IMR-90 (cell line): ENCODE measurements at regions not wholly inside any gene's neighbourhood (a gene's known extent, or its start where the extent isn't known, plus 50 kb on each side); places are given as distances from the start of the nearest gene placed in this dataset.

ENCODE experiments used
- CTCF ChIP-seq: conservative IDR thresholded peaks from 2 replicates; pipeline ENCODE4 v1.5.1; 2012; ENCODE audit warnings: mild to moderate bottlenecking, low read depth, low read length, improper control_type of control experiment
- ELK1 ChIP-seq: fragments of 150-350 bp; IDR thresholded peaks from 2 replicates; pipeline ENCODE4 v1.6.1; 2016; ENCODE audit warnings: low read depth, mild to moderate bottlenecking, low read length, moderate library complexity, borderline replicate concordance
- MAFK ChIP-seq: IDR thresholded peaks from 2 replicates; pipeline ENCODE4 v1.6.1; 2012; ENCODE audit warnings: low read depth, low read length, improper control_type of control experiment
- MAZ ChIP-seq: IDR thresholded peaks from 2 replicates; pipeline ENCODE4 v1.6.1; 2012; ENCODE audit warnings: low read depth, mild to moderate bottlenecking, low read length, improper control_type of control experiment, moderate library complexity, borderline replicate concordance
- MXI1 ChIP-seq: IDR thresholded peaks from 2 replicates; pipeline ENCODE4 v1.6.1; 2012; ENCODE audit warnings: low read depth, mild to moderate bottlenecking, low read length, moderate library complexity, borderline replicate concordance
- POLR2A ChIP-seq: IDR thresholded peaks from 2 replicates; pipeline ENCODE4 v1.6.1; 2012; ENCODE audit warnings: mild to moderate bottlenecking, low read depth, low read length
- RAD21 ChIP-seq: IDR thresholded peaks from 2 replicates; pipeline ENCODE4 v1.6.1; 2012; ENCODE audit warnings: low read length, improper control_type of control experiment
- RCOR1 ChIP-seq: IDR thresholded peaks from 2 replicates; pipeline ENCODE4 v1.6.1; 2012; ENCODE audit warnings: mild to moderate bottlenecking, low read length, improper control_type of control experiment; ENCODE audit not compliant: insufficient replicate concordance
- RFX5 ChIP-seq: IDR thresholded peaks from 2 replicates; pipeline ENCODE4 v1.8.0; 2012; ENCODE audit warnings: low read depth, mild to moderate bottlenecking, low read length, moderate library complexity
- SMC3 ChIP-seq: fragments of 150-350 bp; IDR thresholded peaks from 2 replicates; pipeline ENCODE4 v1.6.1; 2016; ENCODE audit warnings: low read depth, mild to moderate bottlenecking, antibody characterized with exemption, low read length, moderate library complexity
- USF2 ChIP-seq: fragments of 150-350 bp; IDR thresholded peaks from 2 replicates; pipeline ENCODE4 v1.6.1; 2017; ENCODE audit warnings: mild to moderate bottlenecking, antibody characterized with exemption, low read length, low read depth

GRCh38 chr4:124409044-124409443, 303.5 kb downstream of the ANKRD50 start:
- TF ChIP-seq CTCF (no peak), ELK1 (no peak), MXI1 (no peak), MAZ (no peak), POLR2A (no peak), SMC3 (no peak), RCOR1 (no peak), RAD21 (no peak), MAFK (no peak), USF2 (no peak), RFX5 (no peak)
